RWPE1 (cell line): ENCODE measurements at regions not wholly inside any gene's neighbourhood (a gene's known extent, or its start where the extent isn't known, plus 50 kb on each side); places are given as distances from the start of the nearest gene placed in this dataset.

Experiments
- CTCF ChIA-PET: fragments of 350-600 bp; sonication (Branson Sonifier 250); formaldehyde crosslinking; extraction: SDS; loops from one replicate; lab custom pipeline; 2021; lab: Yijun Ruan, JAX
- POLR2A ChIA-PET: fragments of 400-600 bp; formaldehyde crosslinking; extraction: SDS; loops from one replicate; lab custom pipeline; 2020; ENCODE audit warnings: antibody characterized with exemption; ENCODE audit not compliant: low non-redundant PET; lab: Yijun Ruan, JAX
- DNase-seq: peaks from one replicate; pipeline ENCODE4 v3.0.0; 2012; ENCODE audit warnings: low spot score
- H3K27ac ChIP-seq: fragments of 450-650 bp; 2 replicates; pipeline ENCODE4 v1.5.1; 2017
- TF ChIP-seq, protein P1 (sequence below): fragments of 450-650 bp; conservative IDR thresholded peaks from 2 replicates; pipeline ENCODE4 v1.5.1; 2017; ENCODE audit warnings: low read depth, mild to moderate bottlenecking

DNA sequence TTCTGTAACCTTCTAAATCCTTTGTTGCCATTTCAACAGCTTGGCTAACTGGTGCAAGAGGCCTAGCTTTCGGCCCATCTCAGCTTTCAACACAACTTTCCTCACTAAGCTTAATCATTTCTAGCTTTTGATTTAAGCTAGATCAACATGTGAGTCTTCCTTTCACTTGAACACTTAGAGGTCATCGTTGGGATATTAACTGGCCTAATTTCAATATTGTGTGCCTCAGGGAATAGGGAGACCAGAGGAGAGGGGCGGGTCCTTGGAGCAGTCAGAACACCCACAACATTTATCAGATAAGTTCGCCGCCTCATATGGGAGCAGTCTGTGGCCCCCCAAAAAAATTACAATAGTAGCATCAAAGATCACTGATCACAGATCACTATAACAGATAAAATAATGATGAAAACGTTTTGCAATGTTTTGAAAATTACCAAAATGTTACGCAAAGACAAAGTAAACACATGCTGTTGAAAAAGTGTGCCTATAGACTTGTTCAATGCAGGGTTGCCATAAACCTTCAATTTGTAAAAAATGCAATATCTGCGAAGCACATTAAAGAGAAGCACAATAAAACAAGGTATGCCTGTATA lies 66.8 kb upstream of the PCSK1 start:
- DNase-seq, result no peak
- no peak overlapping the region for H3K27ac ChIP-seq
- CTCF ChIA-PET, result interaction anchor here (0.5 kb wide), 1 partner anchor 9 kb away, joined by 3 read pairs; no protein-coding TSS in a partner anchor
- POLR2A ChIA-PET, result no interaction called here
- TF ChIP-seq, protein P1, sequence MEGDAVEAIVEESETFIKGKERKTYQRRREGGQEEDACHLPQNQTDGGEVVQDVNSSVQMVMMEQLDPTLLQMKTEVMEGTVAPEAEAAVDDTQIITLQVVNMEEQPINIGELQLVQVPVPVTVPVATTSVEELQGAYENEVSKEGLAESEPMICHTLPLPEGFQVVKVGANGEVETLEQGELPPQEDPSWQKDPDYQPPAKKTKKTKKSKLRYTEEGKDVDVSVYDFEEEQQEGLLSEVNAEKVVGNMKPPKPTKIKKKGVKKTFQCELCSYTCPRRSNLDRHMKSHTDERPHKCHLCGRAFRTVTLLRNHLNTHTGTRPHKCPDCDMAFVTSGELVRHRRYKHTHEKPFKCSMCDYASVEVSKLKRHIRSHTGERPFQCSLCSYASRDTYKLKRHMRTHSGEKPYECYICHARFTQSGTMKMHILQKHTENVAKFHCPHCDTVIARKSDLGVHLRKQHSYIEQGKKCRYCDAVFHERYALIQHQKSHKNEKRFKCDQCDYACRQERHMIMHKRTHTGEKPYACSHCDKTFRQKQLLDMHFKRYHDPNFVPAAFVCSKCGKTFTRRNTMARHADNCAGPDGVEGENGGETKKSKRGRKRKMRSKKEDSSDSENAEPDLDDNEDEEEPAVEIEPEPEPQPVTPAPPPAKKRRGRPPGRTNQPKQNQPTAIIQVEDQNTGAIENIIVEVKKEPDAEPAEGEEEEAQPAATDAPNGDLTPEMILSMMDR, result no peak

DNA sequence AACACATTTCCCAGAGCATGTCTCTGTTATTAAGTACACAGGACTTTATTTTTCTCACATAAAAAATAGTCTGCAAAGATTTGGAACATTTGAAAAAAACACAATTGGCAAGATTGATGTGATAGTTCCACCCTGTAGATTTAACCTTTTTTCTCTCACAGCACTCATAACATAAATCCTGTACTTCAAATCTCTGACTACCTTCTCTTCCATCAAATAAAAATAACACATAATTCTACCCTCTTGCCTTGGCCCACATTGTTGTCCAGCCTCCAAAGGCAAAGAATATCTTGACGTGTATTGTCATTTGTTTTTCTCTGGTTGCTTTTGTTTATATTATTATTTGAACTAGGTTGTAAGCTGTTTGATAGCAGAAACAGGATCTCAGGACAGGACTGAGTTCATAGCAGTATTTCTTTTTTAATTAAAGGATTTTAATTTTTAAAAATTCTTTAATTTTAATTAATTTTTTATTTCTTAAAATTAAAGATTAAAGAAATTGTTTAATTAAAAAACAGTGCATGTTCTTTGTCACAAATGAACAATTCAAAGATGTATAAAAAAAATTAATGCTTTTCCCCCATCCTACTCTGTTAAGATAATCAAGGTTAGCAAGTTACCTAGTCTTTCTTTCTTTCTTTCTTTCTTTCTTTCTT lies 69.1 kb upstream of the PCSK1 start:
- no peak for DNase-seq
- TF ChIP-seq, protein P1, result no peak
- ChIA-PET POLR2A (no interaction called here), CTCF (no interaction called here)
- H3K27ac ChIP-seq, result no peak overlapping the region

DNA sequence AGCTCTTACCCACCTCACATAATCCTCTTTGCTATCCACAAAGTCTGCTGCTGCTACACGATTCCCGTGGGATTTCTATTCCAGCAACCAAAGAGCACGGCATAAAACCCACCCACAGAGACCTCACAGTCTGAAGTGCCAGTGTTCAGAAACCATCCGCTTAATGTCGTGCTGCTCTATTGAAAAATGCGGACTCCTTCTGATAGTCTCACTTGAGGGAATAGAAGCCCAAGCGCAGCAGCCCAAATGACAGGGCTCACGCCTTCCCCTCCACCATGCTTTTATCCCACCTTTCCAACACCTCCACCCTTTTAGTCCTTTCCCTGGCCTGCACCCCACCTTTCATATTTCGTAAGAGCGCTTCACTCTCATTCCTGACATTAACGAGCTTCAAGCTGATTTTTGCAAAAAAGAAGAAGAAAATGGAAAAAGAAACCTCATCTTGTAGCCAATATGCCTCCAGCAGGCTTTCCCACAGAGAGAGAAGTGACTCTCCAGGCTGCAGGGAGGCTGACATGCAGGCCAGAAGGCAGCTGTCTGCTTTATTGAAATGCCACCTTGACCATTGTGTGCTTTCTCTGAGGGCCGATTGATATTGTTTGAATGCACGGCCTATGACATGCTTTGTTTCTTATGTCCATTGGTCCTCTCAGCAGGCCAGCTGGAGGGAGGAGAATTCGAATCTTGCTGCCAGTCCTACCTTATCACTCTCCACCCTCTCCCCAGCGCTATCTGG lies 70.6 kb upstream of the PCSK1 start:
- DNase-seq, result no peak

DNA sequence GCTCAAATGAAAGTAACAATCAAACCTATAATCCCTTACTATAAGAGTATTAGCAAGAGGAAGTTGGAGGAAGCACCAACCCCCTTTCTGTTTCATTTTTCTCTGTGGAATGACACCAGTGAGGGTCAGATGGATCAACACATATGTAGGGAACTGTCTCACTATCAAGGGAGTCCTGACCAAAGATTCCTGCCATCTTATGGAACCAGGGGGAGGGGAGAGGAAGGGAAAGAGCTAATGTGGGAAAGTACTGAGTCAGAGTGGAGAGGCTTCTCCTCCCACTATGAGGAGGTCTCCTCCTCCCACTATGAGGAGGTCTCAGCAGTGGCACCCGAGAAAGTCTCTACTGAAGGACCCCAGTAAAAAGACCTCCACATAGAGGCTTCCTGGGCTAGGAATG lies 73.3 kb upstream of the PCSK1 start:
- POLR2A ChIA-PET, result interaction anchor here (0.7 kb wide), 1 partner anchor 122 kb away, joined by 3 read pairs; no protein-coding TSS in a partner anchor
- TF ChIP-seq, protein P1, result no peak

More for the DNA sequence above, 70.6 kb upstream of the PCSK1 start:
- TF ChIP-seq, protein P1, result no peak
- H3K27ac ChIP-seq, result no peak overlapping the region
- POLR2A ChIA-PET, result no interaction called here
- CTCF ChIA-PET, result interaction anchor here (0.6 to 0.7 kb wide), 3 partner anchors 114 to 436 kb away, joined by 3 to 5 read pairs (median 4); no protein-coding TSS in a partner anchor

DNA sequence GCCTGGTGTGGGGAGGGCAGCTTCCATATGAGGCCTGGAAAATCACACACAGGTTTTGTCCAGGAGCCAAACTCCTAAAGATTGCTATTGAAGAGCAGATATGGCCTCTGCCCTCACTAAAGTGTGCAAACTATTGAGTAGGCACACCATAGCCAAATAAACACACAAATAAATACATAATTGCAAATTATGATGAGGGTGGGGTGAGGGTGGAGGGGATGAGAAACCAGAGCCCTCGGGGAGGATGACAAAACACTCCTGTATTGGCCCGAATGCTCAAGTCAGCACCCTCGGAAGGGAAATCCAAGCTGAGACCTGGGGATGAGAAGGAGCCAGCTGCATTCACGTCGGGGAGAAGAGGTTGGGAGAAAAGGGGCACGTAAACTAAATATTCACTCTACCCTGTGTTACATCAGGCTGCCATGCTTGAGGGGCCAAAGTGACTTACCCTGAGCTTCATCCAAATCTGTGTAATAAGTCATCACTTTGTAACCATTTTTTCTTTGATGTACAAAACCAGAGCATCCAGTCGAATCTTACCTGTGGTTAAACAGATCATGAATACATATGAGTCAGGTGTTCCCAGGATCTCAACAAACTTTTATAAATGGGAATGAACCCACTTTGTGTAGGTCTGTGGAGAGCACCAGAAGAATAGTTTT lies 73.9 kb upstream of the PCSK1 start:
- POLR2A ChIA-PET, result no interaction called here
- H3K27ac ChIP-seq, result no peak overlapping the region
- TF ChIP-seq, protein P1, result no peak
- no peak for DNase-seq
- CTCF ChIA-PET, result interaction anchor here (0.6 kb wide), 2 partner anchors 46 to 618 kb away, joined by 3 read pairs; no protein-coding TSS in a partner anchor

More for the DNA sequence above, 73.3 kb upstream of the PCSK1 start:
- no peak overlapping the region for H3K27ac ChIP-seq
- CTCF ChIA-PET, result interaction anchor here (0.6 kb wide), 1 partner anchor 46 kb away, joined by 3 read pairs; no protein-coding TSS in a partner anchor
- no peak for DNase-seq

DNA sequence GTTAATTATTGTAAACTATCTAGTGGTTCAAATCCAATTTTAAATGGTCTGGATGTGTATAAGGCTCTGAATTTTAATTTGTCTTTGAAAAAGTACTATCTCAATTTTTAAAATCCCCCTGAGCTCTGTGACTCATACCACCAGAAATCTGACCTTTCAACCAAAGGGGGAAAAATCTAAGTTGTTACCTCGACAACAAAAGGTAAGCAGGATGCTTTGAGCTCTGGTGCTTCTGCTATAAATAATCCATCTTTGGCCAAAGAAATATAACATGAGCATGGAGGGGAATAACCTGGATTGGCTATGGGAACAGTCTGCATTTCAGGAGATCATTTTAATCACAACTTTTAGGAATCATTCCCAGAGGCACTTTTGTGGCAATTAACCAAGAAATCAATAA lies 76.3 kb upstream of the PCSK1 start:
- DNase-seq, result peak; percentile 33
- no peak overlapping the region for H3K27ac ChIP-seq
- TF ChIP-seq, protein P1, result no peak
- ChIA-PET POLR2A (no interaction called here), CTCF (no interaction called here)
